ENCODE measurements at regions not wholly inside any gene's neighbourhood (a gene's known extent, or its start where the extent isn't known, plus 50 kb on each side); places are given as distances from the start of the nearest gene placed in this dataset.

GRCh38 chr18:67367540-67367939, 149.0 kb downstream of the DSEL start:
- no peak for DNase-seq (ENCODE audit: low spot score)
- intact Hi-C loops (cut with micrococcal nuclease), result loop anchor here (10.0 kb wide), 1 partner anchor 103 kb away; no protein-coding TSS in a partner anchor
- Mint-ChIP-seq H3K27ac (no peak overlapping the region), H3K36me3 (ENCODE audit: low read depth) (no peaks in the 10 kb centered on the region), H3K4me1 (ENCODE audit: low read depth) (no peaks in the 10 kb centered on the region), H3K4me3 (ENCODE audit: low read depth) (no peak overlapping the region), H3K27me3 (ENCODE audit: low read depth) (no peaks in the 10 kb centered on the region), H3K9me3 (no peaks in the 10 kb centered on the region)

- Mint-ChIP-seq H3K36me3 (ENCODE audit: low read depth) (no peaks in the 10 kb centered on the region), H3K27ac (no peak overlapping the region), H3K4me1 (ENCODE audit: low read depth) (peaks cover 13% of the 10 kb centered on the region), H3K9me3 (no peaks in the 10 kb centered on the region), H3K4me3 (ENCODE audit: low read depth) (no peak overlapping the region), H3K27me3 (ENCODE audit: low read depth) (no peaks in the 10 kb centered on the region)
- DNase-seq (ENCODE audit: low spot score), result no peak
- intact Hi-C loops (cut with micrococcal nuclease), result loop anchor here (5.0 to 10.0 kb wide), 2 partner anchors 54 to 99 kb away; no protein-coding TSS in a partner anchor
Measured at GRCh38 chr18:67363694-67364093, 152.8 kb downstream of the DSEL start.

GRCh38 chr18:67362906-67363305, 153.6 kb downstream of the DSEL start:
- Mint-ChIP-seq H3K36me3 (ENCODE audit: low read depth) (no peaks in the 10 kb centered on the region), H3K27me3 (ENCODE audit: low read depth) (no peaks in the 10 kb centered on the region), H3K27ac (no peak overlapping the region), H3K4me1 (ENCODE audit: low read depth) (peaks cover 13% of the 10 kb centered on the region), H3K4me3 (ENCODE audit: low read depth) (no peak overlapping the region), H3K9me3 (no peaks in the 10 kb centered on the region)
- no peak for DNase-seq (ENCODE audit: low spot score)
- intact Hi-C loops (cut with micrococcal nuclease), result loop anchor here (5.0 to 10.0 kb wide), 2 partner anchors 54 to 98 kb away; no protein-coding TSS in a partner anchor

- DNase-seq (ENCODE audit: low spot score), result no peak
- Mint-ChIP-seq H3K27ac (no peak overlapping the region), H3K4me1 (ENCODE audit: low read depth) (peaks cover 13% of the 10 kb centered on the region), H3K27me3 (ENCODE audit: low read depth) (no peaks in the 10 kb centered on the region), H3K4me3 (ENCODE audit: low read depth) (no peak overlapping the region), H3K36me3 (ENCODE audit: low read depth) (no peaks in the 10 kb centered on the region), H3K9me3 (no peaks in the 10 kb centered on the region)
- intact Hi-C loops (cut with micrococcal nuclease), result loop anchor here (5.0 to 10.0 kb wide), 2 partner anchors 57 to 95 kb away; no protein-coding TSS in a partner anchor
Measured at GRCh38 chr18:67359873-67360838, 156.4 kb downstream of the DSEL start.

DNA sequence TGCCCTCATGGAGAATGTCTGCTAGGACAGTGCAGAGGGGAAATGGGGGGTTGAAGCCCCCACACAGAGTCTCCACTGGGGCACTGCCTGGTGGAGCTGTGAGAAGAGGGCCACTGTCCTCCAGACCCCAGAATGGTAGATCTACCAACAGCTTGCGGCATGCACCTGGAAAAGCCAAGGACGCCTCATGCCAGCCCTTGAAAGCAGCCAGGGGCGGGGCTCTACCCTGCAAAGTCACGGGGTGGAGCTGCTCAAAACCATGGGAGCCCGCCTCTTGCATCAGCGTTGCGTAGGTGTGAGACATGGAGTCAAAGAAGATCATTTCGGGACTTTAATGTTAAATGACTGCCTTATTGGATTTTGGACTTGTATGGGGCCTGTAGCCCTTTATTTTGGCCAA, 157.6 kb downstream of the DSEL start:
- no peak for DNase-seq (ENCODE audit: low spot score)
- H3K36me3 Mint-ChIP-seq (ENCODE audit: low read depth), result no peaks in the 10 kb centered on the region
- no peaks in the 10 kb centered on the region for H3K9me3 Mint-ChIP-seq
- H3K4me3 Mint-ChIP-seq (ENCODE audit: low read depth), result no peak overlapping the region
- intact Hi-C loops (cut with micrococcal nuclease), result no loop called here
- H3K4me1 Mint-ChIP-seq (ENCODE audit: low read depth), result peaks cover 13% of the 10 kb centered on the region
- peaks cover 1% of the 10 kb centered on the region for H3K27me3 Mint-ChIP-seq (ENCODE audit: low read depth)
- no peak overlapping the region for H3K27ac Mint-ChIP-seq

- no peaks in the 10 kb centered on the region for H3K9me3 Mint-ChIP-seq
- intact Hi-C loops (cut with micrococcal nuclease), result no loop called here
- DNase-seq (ENCODE audit: low spot score), result no peak
- H3K4me1 Mint-ChIP-seq (ENCODE audit: low read depth), result peaks cover 4% of the 10 kb centered on the region
- no peaks in the 10 kb centered on the region for H3K36me3 Mint-ChIP-seq (ENCODE audit: low read depth)
- H3K27ac Mint-ChIP-seq, result no peak overlapping the region
- peaks cover 1% of the 10 kb centered on the region for H3K27me3 Mint-ChIP-seq (ENCODE audit: low read depth)
- no peak overlapping the region for H3K4me3 Mint-ChIP-seq (ENCODE audit: low read depth)
Measured at GRCh38 chr18:67354692-67355091, 161.8 kb downstream of the DSEL start.

GRCh38 chr18:67354091-67354490, 162.4 kb downstream of the DSEL start:
- no peak for DNase-seq (ENCODE audit: low spot score)
- Mint-ChIP-seq H3K27ac (no peak overlapping the region), H3K4me1 (ENCODE audit: low read depth) (no peaks in the 10 kb centered on the region), H3K9me3 (no peaks in the 10 kb centered on the region), H3K27me3 (ENCODE audit: low read depth) (peaks cover 1% of the 10 kb centered on the region), H3K4me3 (ENCODE audit: low read depth) (no peak overlapping the region), H3K36me3 (ENCODE audit: low read depth) (no peaks in the 10 kb centered on the region)
- intact Hi-C loops (cut with micrococcal nuclease), result no loop called here

- Mint-ChIP-seq H3K36me3 (ENCODE audit: low read depth) (no peaks in the 10 kb centered on the region), H3K27me3 (ENCODE audit: low read depth) (no peaks in the 10 kb centered on the region), H3K4me3 (ENCODE audit: low read depth) (no peak overlapping the region), H3K4me1 (ENCODE audit: low read depth) (no peaks in the 10 kb centered on the region), H3K27ac (no peak overlapping the region), H3K9me3 (no peaks in the 10 kb centered on the region)
- intact Hi-C loops (cut with micrococcal nuclease), result no loop called here
- DNase-seq (ENCODE audit: low spot score), result no peak
Measured at GRCh38 chr18:67347438-67347837, 169.1 kb downstream of the DSEL start.

- no peaks in the 10 kb centered on the region for H3K36me3 Mint-ChIP-seq (ENCODE audit: low read depth)
- no peaks in the 10 kb centered on the region for H3K27me3 Mint-ChIP-seq (ENCODE audit: low read depth)
- H3K27ac Mint-ChIP-seq, result no peak overlapping the region
- no peaks in the 10 kb centered on the region for H3K9me3 Mint-ChIP-seq
- H3K4me1 Mint-ChIP-seq (ENCODE audit: low read depth), result peaks cover 2% of the 10 kb centered on the region
- DNase-seq (ENCODE audit: low spot score), result no peak
- intact Hi-C loops (cut with micrococcal nuclease), result no loop called here
- H3K4me3 Mint-ChIP-seq (ENCODE audit: low read depth), result no peak overlapping the region
Measured at GRCh38 chr18:67342159-67342558, 174.4 kb downstream of the DSEL start.

- no peaks in the 10 kb centered on the region for H3K36me3 Mint-ChIP-seq (ENCODE audit: low read depth)
- no peak overlapping the region for H3K4me3 Mint-ChIP-seq (ENCODE audit: low read depth)
- H3K9me3 Mint-ChIP-seq, result peaks cover 4% of the 10 kb centered on the region
- no peaks in the 10 kb centered on the region for H3K27me3 Mint-ChIP-seq (ENCODE audit: low read depth)
- peaks cover 2% of the 10 kb centered on the region for H3K4me1 Mint-ChIP-seq (ENCODE audit: low read depth)
- H3K27ac Mint-ChIP-seq, result no peak overlapping the region
- no peak for DNase-seq (ENCODE audit: low spot score)
- intact Hi-C loops (cut with micrococcal nuclease), result no loop called here
Measured at GRCh38 chr18:67337696-67338095, 178.8 kb downstream of the DSEL start.

GRCh38 chr18:67331857-67332256, 184.7 kb downstream of the DSEL start:
- Mint-ChIP-seq H3K27me3 (ENCODE audit: low read depth) (no peaks in the 10 kb centered on the region), H3K9me3 (peaks cover 4% of the 10 kb centered on the region), H3K4me3 (ENCODE audit: low read depth) (no peak overlapping the region), H3K27ac (no peak overlapping the region), H3K36me3 (ENCODE audit: low read depth) (no peaks in the 10 kb centered on the region), H3K4me1 (ENCODE audit: low read depth) (no peaks in the 10 kb centered on the region)
- no peak for DNase-seq (ENCODE audit: low spot score)
- intact Hi-C loops (cut with micrococcal nuclease), result no loop called here

DNA sequence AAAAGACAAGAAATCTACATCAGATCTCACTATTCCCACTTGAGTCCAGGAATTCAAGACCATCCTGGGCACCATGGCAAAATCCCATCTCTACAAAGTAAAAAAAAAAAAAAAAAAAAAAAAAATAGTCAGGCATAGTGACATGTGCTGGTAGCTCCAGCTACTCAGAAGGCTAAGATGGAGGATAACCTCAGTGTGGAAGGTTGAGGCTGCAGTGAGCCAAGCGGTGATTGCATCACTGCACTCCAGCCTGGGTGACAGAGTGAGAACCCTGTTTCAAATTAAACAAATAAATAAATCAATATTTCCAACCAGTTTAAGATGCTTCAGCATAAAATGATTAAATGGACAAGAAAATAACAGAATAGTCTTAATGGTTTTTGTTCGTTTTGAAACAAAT, 197.4 kb downstream of the DSEL start:
- no peak for DNase-seq (ENCODE audit: low spot score)
- Mint-ChIP-seq H3K9me3 (no peaks in the 10 kb centered on the region), H3K4me3 (ENCODE audit: low read depth) (no peak overlapping the region)

GRCh38 chr18:67318651-67319050, 197.9 kb downstream of the DSEL start:
- intact Hi-C loops (cut with micrococcal nuclease), result no loop called here
- no peak overlapping the region for H3K4me3 Mint-ChIP-seq (ENCODE audit: low read depth)
- no peaks in the 10 kb centered on the region for H3K27me3 Mint-ChIP-seq (ENCODE audit: low read depth)
- H3K27ac Mint-ChIP-seq, result no peak overlapping the region
- DNase-seq (ENCODE audit: low spot score), result no peak
- no peaks in the 10 kb centered on the region for H3K9me3 Mint-ChIP-seq
- H3K4me1 Mint-ChIP-seq (ENCODE audit: low read depth), result no peaks in the 10 kb centered on the region
- no peaks in the 10 kb centered on the region for H3K36me3 Mint-ChIP-seq (ENCODE audit: low read depth)

More for the DNA sequence above, 197.4 kb downstream of the DSEL start:
- H3K36me3 Mint-ChIP-seq (ENCODE audit: low read depth), result no peaks in the 10 kb centered on the region
- H3K27ac Mint-ChIP-seq, result no peak overlapping the region
- no peaks in the 10 kb centered on the region for H3K4me1 Mint-ChIP-seq (ENCODE audit: low read depth)
- intact Hi-C loops (cut with micrococcal nuclease), result no loop called here
- no peaks in the 10 kb centered on the region for H3K27me3 Mint-ChIP-seq (ENCODE audit: low read depth)

Measured in activated T-helper 2 cell treated with anti-CD3 and anti-CD28 coated beads, Interferon-gamma antibody, Interleukin-2, Interleukin-4, amounts not matched to agents 10 μg/mL and 5 μg/mL and 100 μg/mL, durations not matched to agents 14 hours and 24 hours and 36 hours (primary cell).